Heart left ventricle (tissue), 13 donors: ENCODE measurements at regions not wholly inside any gene's neighbourhood (a gene's known extent, or its start where the extent isn't known, plus 50 kb on each side); places are given as distances from the start of the nearest gene placed in this dataset.

Experiments
- CTCF ChIP-seq, 12 donors: fragments of 200-600 bp; sonication (generic) in 4 of 12; IDR thresholded peaks; one replicate each; pipeline versions ENCODE4 v1.5.0 to v1.8.0; 2018 to 2022; ENCODE audit warnings: antibody characterized with exemption in 12 of 12, mild to moderate bottlenecking in 5 of 12
- POLR2A ChIP-seq, 2 donors: fragments of 450-650 bp; IDR thresholded peaks; one replicate each; pipeline ENCODE4 v1.6.1; 2017; ENCODE audit warnings: antibody characterized with exemption in 2 of 2, mild to moderate bottlenecking in 2 of 2, moderate library complexity in 2 of 2
- donor health status: ischemic (EF 13 %, LVEDD 7.1; RV severe dilation, severe dysfunction).
- donor health status: DM: no; HTN: yes; CAD: no.
- donor health status: DM: no; HTN: no; CAD: no.
- donor health status: ischemic (EF 25% LVEDD 6.9; RV normal size, moderate dysfunction).
- donor health status: ischemic (EF 25% LVEDD 5.7; RV mildly dilated, moderate dysfunction).
- donor health status: ischemic (EF 35%, LVEDD 5.7; RV mildly dilated, moderate dysfunction).
- donor health status: nonischemic (EF 11% LVEDD 7.7; RV severe dilation, severe dysfunction).
- donor health status: DM: yes; HTN: yes; CAD: no.
- donor health status: PGD.
- donor health status: ischemic (EF 29% LVEDD 5.4; RV normal size, mild dysfunction).
- donor health status: nonischemic (EF 23%, LVEDD 6.1; RV moderate dilation, normal function).

GRCh38 chr5:112049738-112050137 lies 292.7 kb upstream of the NREP start:
- TF ChIP-seq CTCF (IDR thresholded peaks at IDR 0.05) (no peak), POLR2A (IDR thresholded peaks at IDR 0.05) (no peak)
